GM12891 (cell line): ENCODE measurements at regions not wholly inside any gene's neighbourhood (a gene's known extent, or its start where the extent isn't known, plus 50 kb on each side); places are given as distances from the start of the nearest gene placed in this dataset.

Experiments
- POLR2AphosphoS5 ChIP-seq: IDR thresholded peaks from 2 replicates; pipeline ENCODE4 v1.6.1; 2011; ENCODE audit warnings: low read depth, low read length, control low read depth
- TAF1 ChIP-seq: IDR thresholded peaks from 2 replicates; pipeline ENCODE4 v1.6.1; 2011; ENCODE audit warnings: low read depth, low read length, control low read depth

GRCh38 chr4:159435561-159436023, 332.7 kb downstream of the RAPGEF2 start:
- no peak for TF ChIP-seq POLR2AphosphoS5
- TF ChIP-seq TAF1, result no peak
